Ammon's horn (tissue), 1 donor: ENCODE measurements at regions not wholly inside any gene's neighbourhood (a gene's known extent, or its start where the extent isn't known, plus 50 kb on each side); places are given as distances from the start of the nearest gene placed in this dataset.

Experiments used
- DNase-seq: peaks from one replicate; pipeline ENCODE4 v3.0.0-alpha.2; 2016; ENCODE audit warnings: low spot score

DNA sequence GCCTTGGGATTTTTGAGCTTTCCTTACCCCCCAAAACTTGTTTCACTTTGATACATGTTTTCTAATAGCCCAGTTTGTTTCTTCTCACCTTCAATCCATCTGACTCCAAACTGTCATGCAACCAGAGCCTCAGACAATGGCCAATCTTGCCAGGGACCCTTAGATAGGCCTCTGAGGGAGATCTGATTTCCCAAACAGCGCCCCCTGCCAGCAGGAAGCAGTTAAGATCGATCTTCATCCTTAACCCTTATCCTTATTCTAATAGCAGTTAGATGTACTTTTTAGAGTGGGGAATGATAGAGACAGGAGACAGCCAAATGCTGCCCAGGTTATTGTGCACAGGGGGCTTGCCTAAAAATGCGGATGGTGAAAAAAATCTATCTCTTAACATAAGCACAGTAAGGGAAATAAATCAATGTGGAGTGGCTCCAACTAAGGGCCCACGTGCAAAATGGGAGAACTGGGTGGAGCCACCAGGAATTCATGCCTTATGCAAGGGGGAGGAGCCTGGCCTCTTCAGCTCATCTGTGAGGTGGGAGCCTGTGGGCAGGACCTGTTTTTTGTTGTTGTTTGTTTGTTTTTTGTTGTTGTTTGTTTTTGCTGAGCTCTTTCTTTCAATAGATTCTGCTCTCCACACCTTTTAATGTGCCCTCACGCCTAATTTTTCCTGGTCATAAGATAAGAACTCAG, 833.6 kb upstream of the AGA start:
- DNase-seq, result no peak

DNA sequence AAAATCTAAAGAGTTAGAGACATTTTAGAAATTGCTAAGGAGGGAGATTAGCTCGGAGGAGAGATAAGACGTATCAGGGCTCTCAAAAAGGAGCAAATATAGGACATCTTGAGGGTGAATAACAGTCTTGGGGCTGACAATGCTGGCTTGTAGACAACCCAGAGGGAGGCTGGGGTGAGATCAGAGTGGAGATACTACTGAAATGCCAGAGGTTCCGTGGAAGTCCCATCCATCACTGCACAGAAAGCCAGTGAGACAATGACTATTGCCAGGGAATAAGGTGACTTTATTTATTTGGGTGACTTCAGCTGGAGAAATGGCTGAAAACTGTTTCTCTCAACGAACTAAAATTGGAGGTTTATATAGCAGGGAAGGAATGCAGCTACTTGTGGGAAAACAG, 838.1 kb upstream of the AGA start:
- DNase-seq, result no peak

DNA sequence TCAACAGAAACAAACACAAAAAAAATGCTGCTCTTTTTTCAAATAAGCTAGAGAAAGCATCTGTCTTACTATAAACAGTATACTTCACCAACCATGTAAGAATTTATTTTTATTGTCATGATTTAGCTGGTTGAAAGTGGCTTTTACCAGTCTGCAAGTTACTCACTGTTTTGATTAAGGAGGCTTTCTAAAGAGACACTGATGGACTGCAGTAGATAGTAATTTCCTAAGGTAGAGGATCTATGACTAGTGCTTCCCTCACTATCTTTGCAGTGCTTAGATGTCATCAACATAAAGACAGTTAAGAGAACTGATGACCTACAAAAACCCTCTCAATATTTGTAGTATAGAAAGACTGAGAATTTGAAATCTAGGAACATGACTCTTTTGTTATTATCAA, 846.2 kb upstream of the AGA start:
- no peak for DNase-seq

GRCh38 chr4:178293601-178294000, 851.4 kb upstream of the AGA start:
- DNase-seq, result no peak

DNA sequence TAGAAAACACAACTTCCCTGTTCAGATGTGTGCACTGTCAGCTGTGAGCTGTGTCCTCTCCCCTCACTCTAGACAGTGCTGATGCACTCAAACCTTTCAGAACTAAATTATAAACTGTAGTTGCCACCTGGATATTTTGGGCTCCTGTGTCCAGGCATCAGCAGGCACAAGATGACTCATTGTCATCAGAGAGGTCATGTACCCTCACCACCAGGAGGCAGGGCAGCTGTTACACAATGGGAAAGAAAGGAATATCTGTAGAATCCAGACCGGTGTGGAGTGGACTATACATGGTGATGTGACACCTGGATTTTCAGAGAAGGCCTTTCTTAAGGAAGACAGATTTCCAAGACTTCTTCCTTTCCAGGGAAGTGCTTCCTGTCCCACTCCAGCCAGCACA, 854.4 kb upstream of the AGA start:
- no peak for DNase-seq

DNA sequence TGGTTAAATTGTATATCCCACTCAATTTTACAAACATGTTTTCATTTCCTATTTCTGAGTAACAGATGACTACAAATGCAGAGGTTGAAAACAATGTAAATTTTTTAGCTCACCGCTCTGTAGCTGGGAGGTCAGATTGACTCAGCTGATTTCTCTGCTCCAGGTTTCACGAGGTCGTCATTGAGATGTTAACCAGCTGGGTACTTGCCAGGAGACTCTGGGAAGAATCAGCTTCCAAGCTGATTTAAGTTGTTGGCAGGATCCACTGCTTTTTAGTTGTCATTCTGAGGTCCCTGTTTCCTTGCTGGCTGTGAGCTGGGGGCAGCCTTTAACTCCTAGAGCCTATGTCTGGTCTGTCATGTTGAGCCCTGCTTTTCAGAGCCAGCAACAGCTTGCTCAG, 864.3 kb upstream of the AGA start:
- DNase-seq, result peak; percentile 4

- no peak for DNase-seq
Measured at GRCh38 chr4:178309890-178310289, 867.7 kb upstream of the AGA start.

GRCh38 chr4:178311997-178312396, 869.8 kb upstream of the AGA start:
- no peak for DNase-seq

GRCh38 chr4:178314287-178314686, 872.0 kb upstream of the AGA start:
- no peak for DNase-seq

DNA sequence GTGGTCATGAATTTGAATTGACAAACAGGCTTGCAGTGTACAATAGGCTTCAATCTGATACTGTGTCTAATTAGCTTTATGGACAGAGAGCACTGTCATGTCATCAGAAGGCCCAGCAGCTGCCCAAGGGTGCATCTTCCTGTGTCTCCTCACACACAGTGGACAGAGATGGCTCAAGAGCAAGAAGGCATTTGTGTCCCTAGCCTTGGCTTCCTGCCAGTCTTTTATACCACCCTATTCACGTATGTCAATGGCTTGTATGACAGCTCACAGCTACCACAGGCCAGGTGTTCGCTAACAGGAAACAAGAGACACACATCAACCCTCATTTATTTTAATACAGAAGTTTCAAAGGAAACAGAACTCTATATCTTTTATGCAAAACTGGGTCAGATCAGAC, 874.0 kb upstream of the AGA start:
- DNase-seq, result peak; percentile 5

GRCh38 chr4:178320003-178320402, 877.8 kb upstream of the AGA start:
- DNase-seq, result no peak

DNA sequence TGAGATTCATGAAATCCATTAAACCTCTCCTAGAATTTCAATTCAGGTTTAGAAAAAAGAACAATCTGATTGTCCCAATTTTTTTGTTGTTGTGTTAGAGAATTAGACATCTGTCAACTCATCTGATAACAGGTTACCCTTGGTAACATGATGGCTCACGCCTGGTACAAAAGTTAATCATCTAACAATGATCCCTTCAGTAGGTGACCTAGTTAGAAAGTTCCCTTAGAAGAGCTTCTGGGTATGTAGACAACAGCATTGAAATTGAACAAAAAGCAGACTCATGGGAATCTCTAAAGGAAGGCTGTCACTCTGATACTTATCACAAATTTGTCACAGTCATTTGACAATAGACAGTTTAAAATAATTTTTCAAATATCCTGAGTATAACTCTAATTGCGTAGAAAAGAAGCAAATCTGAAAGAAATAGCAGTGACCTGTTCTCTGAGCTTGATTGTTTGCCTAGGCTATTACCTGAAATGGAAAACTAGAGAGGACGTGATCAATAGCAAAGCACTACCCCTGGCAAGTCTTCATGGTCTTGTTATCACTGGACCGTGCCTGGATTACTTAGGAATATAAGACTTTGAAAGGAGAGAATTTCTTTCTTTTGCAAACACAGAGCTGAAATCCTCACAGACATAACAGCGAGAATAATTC, 880.4 kb upstream of the AGA start:
- no peak for DNase-seq

DNA sequence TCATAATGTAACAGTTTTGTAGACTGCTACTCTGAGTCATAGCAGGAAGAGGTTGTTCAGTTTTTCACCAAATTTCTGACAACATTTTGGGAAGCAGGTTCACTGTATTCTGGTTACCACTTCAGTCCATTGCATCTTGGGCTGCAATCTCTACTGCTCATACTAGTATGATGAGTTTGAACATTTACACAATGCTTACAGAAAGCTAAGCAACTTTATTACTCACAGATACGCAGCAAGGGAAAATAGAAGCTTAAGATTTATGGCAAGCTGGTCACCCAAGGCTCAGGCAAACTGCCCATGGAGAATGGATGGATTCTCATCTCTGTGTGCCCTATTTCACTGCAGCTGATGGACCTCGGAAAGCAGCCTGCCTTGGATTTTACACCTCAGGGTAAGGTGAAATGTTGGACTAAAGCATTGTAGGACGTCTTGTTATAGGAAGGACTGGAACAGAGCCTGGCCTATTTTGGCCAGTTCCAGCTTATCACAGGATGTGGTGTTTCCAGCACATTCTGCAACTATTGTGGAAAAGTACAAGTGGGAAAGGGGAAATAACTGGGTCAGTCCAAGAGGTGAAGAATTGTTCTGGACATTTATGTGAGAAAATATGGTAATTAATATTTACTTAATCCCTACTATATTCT, 887.1 kb upstream of the AGA start:
- no peak for DNase-seq

DNA sequence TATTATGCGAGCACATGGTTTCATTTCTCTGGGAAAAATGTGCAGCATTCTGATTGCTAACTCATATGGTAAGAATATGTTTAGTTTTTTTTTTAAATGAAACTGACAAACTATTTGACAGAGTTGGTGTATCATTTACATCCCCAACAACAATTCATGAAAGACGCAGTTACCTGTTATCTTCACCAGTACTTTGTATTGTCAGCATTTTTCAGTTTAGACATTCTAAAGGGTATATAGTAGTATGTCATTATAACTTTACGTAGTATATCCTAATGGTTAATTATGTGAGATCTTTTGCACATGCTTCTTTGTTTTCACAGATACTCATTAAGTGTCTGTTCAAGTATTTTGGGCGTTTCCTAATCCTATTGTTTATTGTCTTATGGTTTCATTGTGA, 891.1 kb upstream of the AGA start:
- no peak for DNase-seq

DNA sequence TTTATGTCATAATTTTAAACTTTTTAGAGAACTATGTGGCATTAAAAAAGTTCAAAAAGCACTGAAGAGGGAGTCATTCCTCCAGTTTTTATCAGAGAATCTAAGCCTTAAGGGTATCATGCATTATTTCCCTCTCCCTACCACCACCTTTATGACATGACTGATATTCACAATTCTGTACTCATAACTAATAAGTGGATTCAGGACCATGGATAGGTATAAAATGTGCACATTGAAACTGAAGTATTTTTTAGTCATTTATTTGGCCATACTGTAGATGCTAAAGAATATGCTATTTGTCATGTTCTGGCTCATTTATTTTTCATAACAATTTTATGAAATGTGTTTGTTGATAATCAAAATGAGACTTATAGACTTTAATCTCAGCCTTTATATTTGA, 897.5 kb upstream of the AGA start:
- no peak for DNase-seq

GRCh38 chr4:178340468-178340867, 898.2 kb upstream of the AGA start:
- no peak for DNase-seq

DNA sequence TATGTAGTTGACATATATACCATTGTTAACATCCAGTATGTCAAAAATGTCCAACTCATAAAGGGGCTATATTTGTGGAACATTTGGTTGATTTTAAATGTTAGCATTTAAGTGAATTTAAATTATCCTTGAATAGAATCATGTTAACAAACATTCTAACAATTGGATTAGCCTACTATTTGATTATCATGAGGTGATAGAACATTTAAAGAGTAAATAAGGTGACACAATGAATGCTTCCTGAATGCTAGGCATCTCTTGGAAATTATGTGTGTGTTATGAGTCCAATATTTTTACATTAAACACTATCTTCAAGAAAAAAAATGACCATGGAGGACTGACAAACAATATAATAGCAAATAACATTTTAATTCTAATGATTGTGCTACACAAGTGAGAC, 901.9 kb upstream of the AGA start:
- DNase-seq, result no peak

- no peak for DNase-seq
Measured at GRCh38 chr4:178347111-178347510, 904.9 kb upstream of the AGA start.

DNA sequence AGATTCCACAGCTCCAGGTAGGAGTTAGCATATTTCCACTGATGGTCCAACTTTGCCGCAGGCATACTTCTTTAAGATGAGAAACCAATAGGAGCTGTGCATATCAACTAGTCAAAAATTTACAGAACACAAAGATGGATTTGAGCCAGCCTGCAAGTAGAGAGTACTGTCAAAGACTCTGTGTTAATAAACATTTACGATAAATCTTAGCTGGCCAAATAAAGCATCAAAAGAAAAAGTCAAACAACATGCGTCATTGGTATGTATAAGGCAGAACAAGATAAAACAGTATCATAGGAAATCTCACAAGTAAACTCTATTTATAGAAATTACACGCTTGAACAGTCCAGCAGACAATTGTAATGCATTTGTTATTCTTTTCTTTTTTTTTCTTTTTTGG, 907.4 kb upstream of the AGA start:
- no peak for DNase-seq

DNA sequence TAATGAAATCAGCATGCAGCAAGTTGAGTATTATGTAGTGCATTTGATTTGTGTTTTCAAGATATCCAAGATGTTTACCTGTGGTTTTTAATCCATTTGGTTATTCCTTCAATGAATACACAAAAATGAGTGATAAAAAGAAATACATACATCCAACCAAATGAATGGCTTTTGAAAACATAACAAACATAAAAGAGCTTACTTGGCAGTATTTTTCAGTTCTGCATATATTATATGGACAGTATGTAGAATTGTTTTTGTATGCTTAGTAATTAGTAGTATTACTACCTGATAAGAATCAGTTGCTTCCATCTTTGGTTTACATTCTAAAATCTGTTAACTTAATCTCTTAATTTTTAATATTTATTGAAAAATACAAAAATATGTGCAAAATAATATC, 908.9 kb upstream of the AGA start:
- no peak for DNase-seq

DNA sequence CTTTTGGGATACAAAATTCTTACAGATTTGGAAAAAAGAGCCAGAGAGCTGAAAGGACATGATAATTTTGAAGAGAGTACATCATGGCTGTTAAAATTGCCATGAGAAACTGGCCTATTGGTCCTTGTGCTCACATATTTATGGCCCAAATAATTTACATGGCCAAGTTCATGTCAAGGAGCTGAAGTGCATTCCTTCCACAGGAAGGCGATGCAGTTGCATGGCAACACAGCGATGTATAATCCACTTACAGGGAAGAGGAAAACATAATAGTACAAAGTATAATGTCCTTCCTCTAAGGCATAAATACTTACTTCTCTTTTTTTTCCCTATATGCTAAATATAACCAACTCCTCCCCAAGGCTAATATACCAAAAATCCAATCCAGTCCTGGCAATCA, 914.5 kb upstream of the AGA start:
- no peak for DNase-seq

DNA sequence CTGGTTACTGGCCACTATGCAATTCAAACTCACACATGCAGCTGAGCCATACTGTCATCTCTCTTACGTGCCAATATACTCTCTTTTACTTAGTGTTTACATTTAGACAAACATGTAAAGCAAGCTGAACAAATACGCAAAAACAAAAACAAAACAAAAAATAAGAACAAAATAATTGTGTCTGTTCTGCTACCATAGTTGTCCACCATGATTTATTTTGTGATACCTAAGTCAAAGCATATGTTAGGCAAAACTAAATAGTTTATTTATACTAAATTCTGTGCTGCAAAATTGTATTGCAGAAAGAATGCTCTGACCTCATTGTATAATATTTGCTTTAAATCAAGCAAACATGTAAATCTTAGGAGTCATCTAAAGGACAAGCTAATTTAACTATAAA, 943.2 kb upstream of the AGA start:
- DNase-seq, result no peak

DNA sequence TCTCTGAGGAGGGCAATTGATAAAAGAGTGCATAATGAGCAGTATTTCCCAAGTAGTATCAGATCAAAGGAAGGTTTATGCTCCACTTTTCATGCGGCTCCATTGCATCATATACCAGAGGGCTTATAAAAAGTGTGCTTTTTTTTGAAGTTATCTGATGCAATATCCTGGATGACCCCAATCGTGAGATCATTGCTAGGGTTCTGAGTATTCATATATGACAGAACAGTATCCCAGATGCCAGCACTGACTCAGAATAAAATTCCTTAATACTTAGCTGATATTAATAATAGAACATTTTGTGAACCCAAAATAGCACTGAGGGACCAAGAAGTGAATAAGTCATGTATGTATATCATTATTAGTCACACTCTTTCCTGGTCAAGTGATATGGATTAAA, 945.5 kb upstream of the AGA start:
- no peak for DNase-seq

DNA sequence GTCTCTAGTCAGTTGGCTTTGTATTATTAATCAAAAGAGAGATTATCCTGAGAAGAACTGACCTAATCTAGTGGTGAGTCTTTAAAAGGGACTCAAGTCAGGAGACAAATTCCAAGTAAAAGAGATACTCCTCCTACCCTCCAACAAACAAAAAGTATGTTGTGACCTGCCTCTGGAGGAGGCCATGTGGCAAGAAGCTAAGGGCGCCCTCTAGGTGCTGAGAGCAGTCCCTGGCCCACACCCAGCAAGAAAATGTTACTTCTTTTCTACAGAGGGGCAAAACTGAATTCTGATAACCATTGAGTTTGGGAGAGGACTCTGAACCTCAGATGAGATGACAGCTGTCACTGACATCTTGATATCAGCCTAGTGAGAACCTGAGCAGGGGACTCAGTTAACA, 953.6 kb upstream of the AGA start:
- DNase-seq, result no peak
